ENCODE measurements at regions not wholly inside any gene's neighbourhood (a gene's known extent, or its start where the extent isn't known, plus 50 kb on each side); places are given as distances from the start of the nearest gene placed in this dataset.

GRCh38 chr22:35195226-35195625 is 62.1 kb upstream of the HMGXB4 start (continued):
- TF ChIP-seq HOXB6 (CRISPR knock-in tag; IDR thresholded peaks at IDR 0.05; ENCODE audit: borderline replicate concordance) (peak; percentile 95), ATF7 (IDR thresholded peaks at IDR 0.05) (no peak), ZNF444 (CRISPR knock-in tag; IDR thresholded peaks at IDR 0.05) (no peak), ARNT (IDR thresholded peaks at IDR 0.05) (no peak), ZNF408 (CRISPR knock-in tag; IDR thresholded peaks at IDR 0.05; ENCODE audit: low read depth) (peak; percentile 98), ZNF140 (CRISPR knock-in tag; IDR thresholded peaks at IDR 0.05) (peak; percentile 95), KAT2B (IDR thresholded peaks at IDR 0.05; ENCODE audit: low read depth, low read length) (no peak), ZBTB17 (CRISPR knock-in tag; IDR thresholded peaks at IDR 0.05) (no peak), BMI1 (IDR thresholded peaks at IDR 0.05; ENCODE audit: low read length) (no peak), NCOA1 (IDR thresholded peaks at IDR 0.05; ENCODE audit: low read depth) (no peak), OTX1 (CRISPR knock-in tag; IDR thresholded peaks at IDR 0.05) (peak; percentile 87; the same call in 1 of the 2 replicates), ZNF76 (CRISPR knock-in tag; IDR thresholded peaks at IDR 0.05; ENCODE audit: borderline replicate concordance) (peak; percentile 96), ZNF77 (CRISPR knock-in tag; IDR thresholded peaks at IDR 0.05) (peak; percentile 84; the same call in 1 of the 2 replicates), PTRF (tag; IDR thresholded peaks at IDR 0.05) (0 out of 2 replicates have a peak, but pooled peaks have one; percentile 35), NFRKB (IDR thresholded peaks at IDR 0.05; ENCODE audit: low read depth) (no peak), MTF1 (CRISPR knock-in tag; IDR thresholded peaks at IDR 0.05; ENCODE audit: borderline replicate concordance) (peak; percentile 98), SLC30A9 (CRISPR knock-in tag; IDR thresholded peaks at IDR 0.05) (peak; percentile 97), ZKSCAN3 (CRISPR knock-in tag; IDR thresholded peaks at IDR 0.05) (peak; percentile 73), MYC (IDR thresholded peaks at IDR 0.05; ENCODE audit: low read depth, low read length) (no peak), MYC (CRISPR knock-in tag; IDR thresholded peaks at IDR 0.05; ENCODE audit: borderline replicate concordance, low read depth) (0 out of 2 replicates have a peak, but pooled peaks have one; percentile 50), NFIX (CRISPR knock-in tag; IDR thresholded peaks at IDR 0.05; ENCODE audit: low read depth) (peak; percentile 94), RBM25 (IDR thresholded peaks at IDR 0.05; ENCODE audit: low read depth, low read length, severe bottlenecking) (no peak), THAP12 (CRISPR knock-in tag; IDR thresholded peaks at IDR 0.05) (peak; percentile 77)
- TF ChIP-seq, protein P1, sequence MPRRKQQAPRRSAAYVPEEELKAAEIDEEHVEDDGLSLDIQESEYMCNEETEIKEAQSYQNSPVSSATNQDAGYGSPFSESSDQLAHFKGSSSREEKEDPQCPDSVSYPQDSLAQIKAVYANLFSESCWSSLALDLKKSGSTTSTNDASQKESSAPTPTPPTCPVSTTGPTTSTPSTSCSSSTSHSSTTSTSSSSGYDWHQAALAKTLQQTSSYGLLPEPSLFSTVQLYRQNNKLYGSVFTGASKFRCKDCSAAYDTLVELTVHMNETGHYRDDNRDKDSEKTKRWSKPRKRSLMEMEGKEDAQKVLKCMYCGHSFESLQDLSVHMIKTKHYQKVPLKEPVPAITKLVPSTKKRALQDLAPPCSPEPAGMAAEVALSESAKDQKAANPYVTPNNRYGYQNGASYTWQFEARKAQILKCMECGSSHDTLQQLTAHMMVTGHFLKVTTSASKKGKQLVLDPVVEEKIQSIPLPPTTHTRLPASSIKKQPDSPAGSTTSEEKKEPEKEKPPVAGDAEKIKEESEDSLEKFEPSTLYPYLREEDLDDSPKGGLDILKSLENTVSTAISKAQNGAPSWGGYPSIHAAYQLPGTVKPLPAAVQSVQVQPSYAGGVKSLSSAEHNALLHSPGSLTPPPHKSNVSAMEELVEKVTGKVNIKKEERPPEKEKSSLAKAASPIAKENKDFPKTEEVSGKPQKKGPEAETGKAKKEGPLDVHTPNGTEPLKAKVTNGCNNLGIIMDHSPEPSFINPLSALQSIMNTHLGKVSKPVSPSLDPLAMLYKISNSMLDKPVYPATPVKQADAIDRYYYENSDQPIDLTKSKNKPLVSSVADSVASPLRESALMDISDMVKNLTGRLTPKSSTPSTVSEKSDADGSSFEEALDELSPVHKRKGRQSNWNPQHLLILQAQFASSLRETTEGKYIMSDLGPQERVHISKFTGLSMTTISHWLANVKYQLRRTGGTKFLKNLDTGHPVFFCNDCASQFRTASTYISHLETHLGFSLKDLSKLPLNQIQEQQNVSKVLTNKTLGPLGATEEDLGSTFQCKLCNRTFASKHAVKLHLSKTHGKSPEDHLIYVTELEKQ (CRISPR knock-in tag; IDR thresholded peaks at IDR 0.05) = peak; percentile 82
- TF ChIP-seq, protein P2, sequence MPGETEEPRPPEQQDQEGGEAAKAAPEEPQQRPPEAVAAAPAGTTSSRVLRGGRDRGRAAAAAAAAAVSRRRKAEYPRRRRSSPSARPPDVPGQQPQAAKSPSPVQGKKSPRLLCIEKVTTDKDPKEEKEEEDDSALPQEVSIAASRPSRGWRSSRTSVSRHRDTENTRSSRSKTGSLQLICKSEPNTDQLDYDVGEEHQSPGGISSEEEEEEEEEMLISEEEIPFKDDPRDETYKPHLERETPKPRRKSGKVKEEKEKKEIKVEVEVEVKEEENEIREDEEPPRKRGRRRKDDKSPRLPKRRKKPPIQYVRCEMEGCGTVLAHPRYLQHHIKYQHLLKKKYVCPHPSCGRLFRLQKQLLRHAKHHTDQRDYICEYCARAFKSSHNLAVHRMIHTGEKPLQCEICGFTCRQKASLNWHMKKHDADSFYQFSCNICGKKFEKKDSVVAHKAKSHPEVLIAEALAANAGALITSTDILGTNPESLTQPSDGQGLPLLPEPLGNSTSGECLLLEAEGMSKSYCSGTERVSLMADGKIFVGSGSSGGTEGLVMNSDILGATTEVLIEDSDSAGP (CRISPR knock-in tag; IDR thresholded peaks at IDR 0.05) = no peak
